ENCODE measurements at regions not wholly inside any gene's neighbourhood (a gene's known extent, or its start where the extent isn't known, plus 50 kb on each side); places are given as distances from the start of the nearest gene placed in this dataset.

- no peak overlapping the region for H3K27ac ChIP-seq
- no peak overlapping the region for H3K4me3 ChIP-seq
Measured at GRCh38 chr3:161555320-161555719, 58.7 kb downstream of the OTOL1 start.

- H3K4me3 ChIP-seq, result no peak overlapping the region
- H3K27ac ChIP-seq, result no peak overlapping the region
Measured at GRCh38 chr3:161556533-161556932, 59.9 kb downstream of the OTOL1 start.

DNA sequence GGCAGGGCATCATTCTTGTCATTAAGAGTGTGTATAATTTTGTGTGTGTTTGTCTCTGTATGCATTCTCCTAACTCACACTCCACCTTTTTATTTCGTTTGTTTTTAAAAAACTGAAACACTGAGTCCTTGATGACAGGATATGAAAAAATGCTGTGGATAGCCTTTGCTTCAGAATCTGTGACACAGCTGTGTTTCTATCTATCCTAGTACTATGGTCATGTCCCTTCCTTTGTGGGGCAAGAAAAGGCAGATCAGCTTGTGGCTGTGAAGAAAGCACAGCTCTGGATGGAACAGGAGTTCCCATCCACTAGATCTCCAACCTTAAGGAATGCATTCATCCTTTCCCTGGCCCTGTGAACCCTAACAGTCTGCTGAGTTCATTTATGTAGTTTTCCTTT is 60.3 kb downstream of the OTOL1 start:
- H3K27ac ChIP-seq, result no peak overlapping the region
- no peak overlapping the region for H3K4me3 ChIP-seq

DNA sequence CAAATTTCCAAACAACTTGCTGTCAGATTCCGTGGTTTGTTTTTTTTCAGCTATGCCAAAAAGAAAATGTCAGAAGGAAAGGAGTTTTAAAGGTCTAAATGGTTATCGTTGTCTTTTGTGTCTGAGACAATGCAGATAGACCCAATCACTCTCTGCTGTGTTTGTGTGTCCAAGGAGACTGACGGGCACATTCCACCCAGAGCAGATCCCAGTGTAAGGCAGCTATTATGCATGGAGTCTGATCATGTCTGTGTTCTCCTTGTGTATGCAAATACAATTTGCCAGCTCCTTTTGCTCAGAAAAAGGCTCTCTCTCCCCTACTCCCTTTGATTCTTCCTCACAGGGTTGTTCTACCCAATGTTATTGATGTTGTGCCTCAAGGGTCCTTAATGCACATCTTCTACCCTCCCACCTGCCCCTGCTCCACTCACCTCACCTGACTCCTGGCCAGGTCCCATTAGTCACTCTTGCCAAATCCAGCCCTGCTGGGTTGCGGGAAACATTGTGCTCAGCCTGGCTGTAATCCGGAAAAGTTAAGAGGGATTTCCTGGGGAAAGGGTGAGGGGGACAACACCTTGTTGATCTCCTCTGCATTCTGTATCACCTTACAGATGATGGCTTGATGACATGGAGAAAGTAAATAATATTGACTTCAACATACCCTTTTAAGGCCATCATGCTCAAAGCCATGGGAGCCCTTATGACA is 61.0 kb downstream of the OTOL1 start:
- H3K4me3 ChIP-seq, result no peak overlapping the region
- no peak overlapping the region for H3K27ac ChIP-seq

- no peak overlapping the region for H3K4me3 ChIP-seq
- H3K27ac ChIP-seq, result no peak overlapping the region
Measured at GRCh38 chr3:161558236-161558635, 61.6 kb downstream of the OTOL1 start.

GRCh38 chr3:161559177-161559998 is 62.8 kb downstream of the OTOL1 start:
- H3K27ac ChIP-seq, result no peak overlapping the region
- no peak overlapping the region for H3K4me3 ChIP-seq

DNA sequence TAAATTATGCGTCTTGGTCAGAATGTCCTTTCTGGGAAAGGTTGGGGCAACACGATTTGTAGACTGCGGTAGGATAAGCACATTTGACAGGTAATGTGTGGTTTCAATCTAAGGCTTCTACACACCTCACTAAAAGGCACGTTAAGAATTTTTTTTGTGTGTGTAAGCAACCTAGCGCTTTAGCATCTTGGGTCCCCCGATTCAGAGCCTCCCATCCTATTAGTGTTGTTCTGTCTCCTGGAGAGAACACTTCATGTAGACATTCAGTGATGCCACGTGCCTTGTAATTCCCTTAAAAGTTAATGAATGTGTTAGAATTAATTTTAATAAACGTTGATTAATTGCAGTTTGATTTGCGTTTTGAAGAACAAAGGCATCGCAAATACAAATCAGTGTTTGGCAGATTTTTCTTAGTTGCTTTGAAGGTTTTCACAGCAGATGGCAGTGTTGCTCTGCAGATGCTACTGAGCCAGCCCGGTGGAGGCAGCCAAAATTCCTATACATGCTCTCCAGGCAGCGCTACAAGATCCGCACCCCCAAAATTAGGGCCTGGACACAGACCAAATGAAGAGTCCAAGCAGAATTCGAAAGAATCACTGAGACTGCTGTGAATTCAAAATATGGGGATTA is 63.5 kb downstream of the OTOL1 start:
- H3K27ac ChIP-seq, result no peak overlapping the region
- H3K4me3 ChIP-seq, result no peak overlapping the region

GRCh38 chr3:161567577-161568361 is 71.2 kb downstream of the OTOL1 start:
- no peak overlapping the region for H3K27ac ChIP-seq
- H3K4me3 ChIP-seq, result no peak overlapping the region

- Histone ChIP-seq H3K27ac (no peak overlapping the region), H3K4me3 (no peak overlapping the region)
Measured at GRCh38 chr3:161568671-161569070, 72.1 kb downstream of the OTOL1 start.

- H3K4me3 ChIP-seq, result no peak overlapping the region
- H3K27ac ChIP-seq, result no peak overlapping the region
Measured at GRCh38 chr3:161571951-161572350, 75.3 kb downstream of the OTOL1 start.

DNA sequence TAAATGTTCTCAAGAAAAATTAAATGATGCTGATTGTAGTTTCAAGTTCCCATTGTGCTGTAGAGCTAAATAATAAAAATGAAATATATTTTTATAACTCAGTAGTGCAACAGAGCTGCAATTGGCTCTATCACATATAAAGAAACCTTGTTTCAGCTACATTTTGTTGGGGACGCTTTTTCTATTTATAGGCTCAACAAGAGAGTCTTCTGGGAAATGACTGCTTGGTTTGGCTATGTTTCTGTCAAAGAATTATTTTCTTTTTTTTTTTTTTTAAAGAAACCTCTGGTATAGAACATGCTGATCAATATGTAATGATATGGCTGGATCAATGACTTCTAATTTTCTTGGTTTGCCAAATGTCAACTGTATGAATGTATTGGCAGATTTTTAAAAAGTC is 76.5 kb downstream of the OTOL1 start:
- H3K4me3 ChIP-seq, result no peak overlapping the region
- H3K27ac ChIP-seq, result no peak overlapping the region

DNA sequence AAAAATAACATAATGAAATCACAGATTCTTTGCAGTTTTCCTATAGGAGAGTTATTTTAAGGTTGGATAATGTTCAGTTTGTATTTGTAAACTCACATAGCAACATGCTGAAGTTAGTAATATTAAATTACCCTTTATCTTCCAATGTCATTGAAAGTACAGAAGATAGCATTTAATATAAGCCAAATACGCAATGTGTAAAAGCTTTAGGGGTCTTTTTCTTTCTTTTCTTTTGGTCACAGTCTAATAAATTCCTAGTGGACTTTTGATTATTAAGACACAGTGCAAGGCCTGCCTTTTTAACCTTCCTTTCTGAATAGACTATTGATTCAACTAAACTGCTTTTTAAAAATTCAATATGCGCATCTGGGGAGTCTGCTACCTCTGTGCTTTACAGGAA is 79.3 kb downstream of the OTOL1 start:
- H3K27ac ChIP-seq, result no peak overlapping the region
- no peak overlapping the region for H3K4me3 ChIP-seq

- no peak overlapping the region for H3K27ac ChIP-seq
- no peak overlapping the region for H3K4me3 ChIP-seq
Measured at GRCh38 chr3:161576311-161576710, 79.7 kb downstream of the OTOL1 start.

- no peak overlapping the region for H3K4me3 ChIP-seq
- H3K27ac ChIP-seq, result no peak overlapping the region
Measured at GRCh38 chr3:161576714-161577510, 80.3 kb downstream of the OTOL1 start.

GRCh38 chr3:161577662-161578061 is 81.1 kb downstream of the OTOL1 start:
- H3K27ac ChIP-seq, result no peak overlapping the region
- no peak overlapping the region for H3K4me3 ChIP-seq

DNA sequence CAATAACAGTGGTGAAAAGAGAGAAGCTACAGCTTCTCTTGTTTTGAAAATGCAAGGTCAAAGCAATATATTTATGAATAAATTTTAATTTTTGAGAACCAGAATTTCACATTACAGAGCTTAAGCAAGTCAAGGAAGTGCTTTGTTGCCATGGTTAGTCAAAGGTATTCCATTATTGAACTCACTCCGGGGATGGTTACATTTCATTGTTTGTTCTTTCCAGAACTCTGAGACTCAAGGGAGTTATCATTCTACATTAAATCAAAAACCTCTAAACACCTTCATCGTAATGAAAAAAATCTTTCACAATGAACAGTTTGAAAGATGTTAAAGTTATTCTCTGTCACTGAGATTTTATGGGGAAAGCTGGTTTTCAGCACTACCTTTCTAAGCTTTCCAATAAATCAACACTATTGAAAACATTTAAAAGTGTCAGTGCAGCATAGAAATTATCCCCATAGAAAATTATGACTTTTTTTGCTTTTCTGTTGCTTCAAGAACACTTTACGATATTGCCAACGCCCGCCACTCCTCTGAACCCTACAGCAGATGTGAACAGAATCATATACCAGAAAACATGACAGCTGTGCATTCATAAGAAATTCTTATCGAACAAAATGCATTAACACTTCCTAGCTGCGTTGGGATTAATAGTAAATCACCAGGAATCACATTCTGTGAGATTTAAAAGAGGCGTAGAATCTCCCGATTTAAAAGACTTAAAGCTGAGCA is 83.0 kb downstream of the OTOL1 start:
- Histone ChIP-seq H3K4me3 (no peak overlapping the region), H3K27ac (no peak overlapping the region)

DNA sequence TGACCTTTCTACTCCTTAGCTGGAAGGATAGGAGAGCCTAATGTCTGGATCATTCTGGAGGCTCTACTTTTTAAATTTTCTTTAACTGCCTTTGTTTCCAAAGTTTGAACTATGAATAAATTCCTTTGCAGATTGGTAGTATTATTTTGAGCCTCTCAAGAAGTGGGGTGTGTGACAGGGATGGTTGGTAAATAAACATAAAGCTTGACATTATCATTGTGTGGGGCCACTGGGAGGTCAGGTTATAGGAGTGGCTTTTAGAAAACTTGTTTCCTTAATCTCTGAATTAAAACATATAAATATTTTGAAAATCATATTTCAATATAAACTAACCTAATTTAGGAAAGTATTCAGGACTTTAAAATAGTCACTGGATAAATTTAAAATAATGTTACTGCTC is 89.3 kb downstream of the OTOL1 start:
- Histone ChIP-seq H3K4me3 (no peak overlapping the region), H3K27ac (no peak overlapping the region)

- Histone ChIP-seq H3K4me3 (no peak overlapping the region), H3K27ac (no peak overlapping the region)
Measured at GRCh38 chr3:161586556-161587235, 90.1 kb downstream of the OTOL1 start.

All from skin epidermis (tissue), 12 donors.